Bone marrow (tissue), 2 donors: ENCODE measurements at regions not wholly inside any gene's neighbourhood (a gene's known extent, or its start where the extent isn't known, plus 50 kb on each side); places are given as distances from the start of the nearest gene placed in this dataset.
"Not testable (repeated sequence)": the region's sequence is repeated elsewhere in the genome, so short reads cannot be mapped to it uniquely, and the experiment has no call there.

Source experiments
- DNase-seq, 2 donors: peaks; one replicate each; lab custom pipeline; 2025; lab: John Stamatoyannopoulos, UW

DNA sequence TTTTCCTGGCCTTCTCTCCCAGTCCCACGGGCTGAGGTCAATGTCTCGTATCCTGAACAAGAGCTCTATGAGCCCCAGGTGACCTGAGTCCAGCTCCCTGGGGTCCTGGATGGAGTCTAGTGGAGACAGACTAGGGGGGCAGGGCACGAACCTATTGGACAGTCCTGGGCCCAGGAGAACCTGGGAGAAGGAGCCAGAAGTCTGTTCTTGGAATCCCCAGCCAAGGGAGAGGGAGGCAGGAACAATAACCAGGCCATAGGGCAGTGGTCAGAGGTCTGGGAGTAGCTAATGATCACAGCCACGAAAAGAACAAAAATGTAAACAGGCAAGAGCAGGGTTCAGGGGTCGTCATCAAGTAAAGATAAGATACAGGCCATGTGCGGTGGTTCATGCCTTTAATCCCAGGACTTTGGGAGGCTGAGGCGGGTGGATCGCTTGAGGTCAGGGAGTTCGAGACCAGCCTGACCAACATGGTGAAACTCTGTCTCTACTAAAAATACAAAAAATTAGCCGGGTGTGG lies 60.8 kb downstream of the COPRS start:
- DNase-seq = no peak

DNA sequence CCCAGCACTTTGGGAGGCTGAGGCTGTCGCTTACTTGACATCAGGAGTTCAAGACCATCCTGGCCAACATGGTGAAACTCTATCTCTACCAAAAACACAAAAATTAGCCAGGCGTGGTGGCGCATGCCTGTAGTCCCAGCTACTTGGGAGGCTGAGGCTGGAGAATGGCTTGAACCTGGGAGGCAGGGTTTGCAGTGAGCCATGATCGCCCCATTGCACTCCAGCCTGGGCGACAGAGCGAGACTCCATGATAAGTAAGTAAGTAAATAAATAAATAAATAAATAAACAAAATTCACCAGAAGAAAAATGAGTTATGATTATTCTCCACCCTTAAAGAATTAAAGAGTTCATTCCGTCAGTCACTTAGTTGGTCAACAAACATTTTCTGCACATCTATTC lies 63.1 kb downstream of the COPRS start:
- not testable (repeated sequence) for DNase-seq

DNA sequence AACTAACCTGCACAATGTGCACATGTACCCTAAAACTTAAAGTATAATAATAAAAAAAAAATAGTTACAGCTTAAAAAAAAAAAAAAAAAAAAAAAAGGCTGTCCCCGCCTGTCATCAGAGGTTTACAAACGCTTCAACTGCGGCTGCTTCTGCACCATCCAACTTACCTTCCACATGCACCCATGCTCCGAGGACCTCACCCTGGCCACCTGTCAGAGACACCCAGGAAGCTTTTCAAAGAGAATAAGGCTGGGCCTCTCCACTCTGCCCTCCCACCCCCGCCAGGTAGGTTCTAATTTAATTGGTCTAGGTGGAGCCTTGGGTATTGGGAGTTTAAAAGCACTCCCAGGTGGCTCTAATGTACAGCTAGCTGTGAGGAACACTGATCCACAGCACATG lies 64.9 kb downstream of the COPRS start:
- DNase-seq = no peak

DNA sequence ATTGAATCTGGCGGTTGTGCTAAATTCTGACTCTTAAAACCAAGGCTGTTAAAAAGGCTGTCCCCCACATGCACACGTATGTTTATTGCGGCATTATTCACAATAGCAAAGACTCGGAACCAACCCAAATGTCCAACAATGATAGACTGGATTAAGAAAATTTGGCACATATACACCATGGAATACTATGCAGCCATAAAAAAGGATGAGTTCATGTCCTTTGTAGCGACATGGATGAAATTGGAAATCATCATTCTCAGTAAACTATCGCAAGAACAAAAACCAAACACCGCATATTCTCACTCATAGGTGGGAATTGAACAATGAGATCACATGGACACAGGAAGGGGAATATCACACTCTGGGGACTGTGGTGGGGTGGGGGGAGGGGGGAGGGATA lies 65.4 kb downstream of the COPRS start:
- DNase-seq = not testable (repeated sequence)

DNA sequence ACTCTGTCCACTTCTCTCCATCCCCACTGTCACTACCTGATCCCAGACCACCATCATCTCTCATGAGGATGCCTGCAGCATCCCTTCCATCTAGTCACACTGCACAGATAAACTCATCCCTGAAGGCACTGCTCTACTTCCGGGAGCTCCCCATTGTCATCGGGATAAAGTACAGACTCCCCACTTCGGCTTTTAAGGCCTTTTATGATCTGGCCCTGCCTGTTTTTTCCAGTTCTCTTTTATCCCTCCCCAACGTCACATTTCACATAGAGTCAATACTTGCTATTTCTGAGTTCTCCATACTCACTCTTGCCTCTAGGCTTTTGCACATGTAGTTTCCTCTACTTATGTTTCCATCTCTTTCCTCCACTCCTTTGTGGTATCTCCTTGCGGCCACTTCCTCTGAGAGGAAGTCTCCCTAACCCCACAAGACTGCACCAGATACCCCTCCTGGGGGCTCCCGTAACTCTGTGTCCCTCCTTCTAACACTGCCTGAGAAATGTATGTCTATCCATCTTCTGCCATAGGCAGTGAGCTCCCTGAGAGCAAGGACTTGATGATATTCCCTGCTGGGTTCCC lies 66.9 kb downstream of the COPRS start:
- no peak for DNase-seq

DNA sequence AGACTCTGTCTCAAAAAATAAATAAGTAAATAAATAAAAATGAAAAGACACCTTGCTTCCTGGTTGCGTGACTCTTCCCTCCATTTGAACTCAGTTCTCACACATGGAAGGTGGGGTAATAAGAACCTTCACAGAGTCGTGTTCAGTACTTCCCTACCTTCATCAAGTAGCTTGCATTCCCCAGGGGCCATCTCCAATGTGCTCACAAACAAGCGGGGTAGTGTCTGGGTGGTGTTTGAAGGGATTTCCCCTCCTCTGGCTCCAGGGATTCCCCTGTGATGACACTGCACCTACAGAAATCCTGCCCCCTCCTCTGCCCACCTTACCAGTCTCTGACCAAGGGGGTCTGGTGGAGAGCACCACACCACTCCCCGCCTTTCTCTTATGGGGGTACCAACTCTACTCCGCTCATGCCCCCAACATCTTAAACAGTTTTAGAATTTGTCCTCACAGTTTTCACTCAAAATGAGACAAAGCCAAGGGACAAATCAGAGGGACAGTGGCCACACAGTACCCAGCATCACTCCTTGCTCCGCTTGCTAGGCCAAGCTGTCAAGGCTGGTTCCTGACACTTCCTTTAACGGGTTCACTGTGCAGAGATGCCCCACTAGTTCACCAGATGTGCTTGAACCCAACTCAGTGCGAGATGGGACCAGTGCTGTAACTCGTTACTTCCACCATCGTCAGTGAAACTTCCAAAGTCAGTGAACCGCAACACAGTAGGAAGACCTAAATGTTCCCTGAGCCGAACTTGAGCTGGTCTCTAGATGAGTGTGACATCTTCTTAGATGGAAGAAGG lies 69.1 kb downstream of the COPRS start:
- DNase-seq = no peak

DNA sequence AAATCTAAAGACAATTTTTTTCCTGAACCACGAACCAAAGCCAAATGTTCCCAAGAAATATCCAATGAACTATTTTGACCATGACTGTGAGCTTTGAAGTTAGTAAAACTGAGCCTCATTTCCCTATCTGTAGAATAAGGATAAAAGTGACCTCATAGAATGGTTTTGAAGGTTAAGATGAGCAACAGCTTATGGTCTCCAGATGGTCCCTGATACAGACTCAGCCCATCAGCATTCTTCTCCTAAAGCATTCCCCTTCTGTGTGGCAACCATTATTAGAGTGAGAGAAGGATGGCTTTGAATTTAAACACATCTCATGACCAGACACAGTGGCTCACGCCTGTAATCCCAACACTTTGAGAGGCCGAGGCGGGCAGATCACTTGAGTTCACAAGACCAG lies 70.1 kb downstream of the COPRS start:
- DNase-seq = no peak

DNA sequence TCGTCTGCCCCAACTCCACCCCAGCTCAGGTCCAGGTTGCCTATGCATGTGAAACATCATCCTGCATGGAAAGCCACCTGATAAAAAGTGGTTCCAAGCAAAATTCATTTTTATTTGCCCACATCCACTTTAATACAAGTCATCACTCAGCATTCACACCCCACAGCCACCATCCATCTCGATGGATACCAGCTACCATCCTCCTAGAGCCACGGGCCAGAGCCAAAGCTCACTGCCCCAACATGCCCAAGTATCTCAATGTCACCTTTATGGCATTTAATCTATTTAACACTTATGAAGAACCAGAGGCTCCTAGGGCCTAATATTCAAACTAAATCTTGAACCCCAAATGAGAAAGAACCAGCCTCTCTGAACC lies 70.5 kb downstream of the COPRS start:
- no peak for DNase-seq

DNA sequence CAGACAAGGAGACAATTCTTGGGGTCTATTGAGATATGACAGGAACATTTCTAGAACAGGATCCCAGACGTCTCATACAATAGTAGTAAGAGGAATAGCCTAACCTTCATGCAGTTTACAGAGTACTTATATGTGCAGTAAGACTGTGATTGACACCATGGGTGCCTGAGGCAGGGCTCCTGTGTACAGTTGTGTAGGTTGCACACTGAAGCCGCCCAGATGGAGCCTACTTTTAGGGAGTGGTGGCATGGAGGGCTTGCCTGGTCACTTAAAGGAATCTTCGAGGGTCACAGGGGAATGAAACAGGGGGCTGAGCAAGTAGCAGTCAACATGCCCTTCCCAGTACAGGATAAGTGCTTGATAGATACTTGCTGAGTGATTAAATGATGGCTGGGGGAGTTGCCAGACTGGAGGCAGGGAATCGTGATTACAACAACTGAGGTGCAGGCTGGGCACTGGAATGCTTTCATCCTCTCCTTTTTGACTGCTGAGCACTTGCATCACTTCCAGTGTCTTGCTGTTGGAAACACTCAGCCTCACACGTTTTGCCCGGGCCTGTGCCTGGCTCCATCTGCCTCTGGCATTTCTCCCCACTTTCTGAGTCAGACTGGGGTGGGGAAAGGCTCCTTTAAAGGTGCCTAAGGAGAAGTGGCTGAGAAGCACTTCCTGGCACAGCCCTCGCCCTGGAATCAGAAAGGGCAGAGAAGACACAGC lies 71.0 kb downstream of the COPRS start:
- no peak for DNase-seq

DNA sequence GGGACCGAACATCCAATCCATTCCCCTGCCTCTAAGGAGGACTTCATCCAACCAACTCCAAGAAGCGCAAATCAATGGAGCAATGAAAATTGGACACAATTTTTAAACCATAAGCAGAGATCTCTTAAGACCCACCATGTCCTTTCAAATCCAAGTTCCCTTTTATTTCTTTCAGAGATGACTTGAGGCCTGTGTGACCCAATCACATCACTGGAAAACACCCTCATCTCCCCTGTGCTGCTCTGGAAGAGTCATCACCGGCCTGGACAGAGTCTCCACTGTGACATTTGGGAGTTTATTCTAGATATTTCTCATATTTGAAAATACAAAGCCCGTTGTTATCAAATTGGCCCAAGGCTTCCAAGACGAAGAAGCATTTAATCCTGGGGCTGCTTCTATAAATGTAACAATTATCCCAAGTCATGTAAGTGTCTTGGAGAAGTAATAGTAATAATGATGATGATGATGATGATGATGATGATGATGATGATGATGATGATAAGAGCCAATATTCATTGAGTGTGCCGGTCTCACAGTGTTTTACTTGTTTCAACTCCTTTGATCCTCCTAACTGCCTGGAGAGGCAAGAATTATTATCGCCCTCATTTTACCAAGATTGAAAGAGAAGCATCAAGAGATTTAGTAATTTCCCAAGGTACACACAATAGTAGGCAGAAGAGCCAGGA lies 72.1 kb downstream of the COPRS start:
- DNase-seq = no peak

DNA sequence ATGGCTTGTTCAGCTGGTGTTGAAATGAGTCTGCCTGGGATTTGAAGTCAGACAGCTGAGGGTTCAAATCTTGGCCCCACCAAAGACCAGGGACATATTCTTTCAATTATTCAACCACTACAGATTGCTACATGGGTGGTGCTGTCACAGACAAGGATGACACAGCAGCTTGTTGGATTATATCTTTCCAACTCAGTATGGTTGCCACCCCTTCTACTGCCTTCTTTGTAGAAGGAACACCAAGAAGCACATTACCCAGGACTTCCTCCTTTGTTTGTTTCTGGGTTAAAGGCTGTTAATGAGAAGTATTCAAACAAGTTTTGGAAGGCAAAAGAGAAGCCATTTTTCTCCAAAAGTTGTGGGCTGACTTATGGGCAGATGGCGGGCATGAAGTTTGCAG lies 78.6 kb downstream of the COPRS start:
- no peak for DNase-seq

DNA sequence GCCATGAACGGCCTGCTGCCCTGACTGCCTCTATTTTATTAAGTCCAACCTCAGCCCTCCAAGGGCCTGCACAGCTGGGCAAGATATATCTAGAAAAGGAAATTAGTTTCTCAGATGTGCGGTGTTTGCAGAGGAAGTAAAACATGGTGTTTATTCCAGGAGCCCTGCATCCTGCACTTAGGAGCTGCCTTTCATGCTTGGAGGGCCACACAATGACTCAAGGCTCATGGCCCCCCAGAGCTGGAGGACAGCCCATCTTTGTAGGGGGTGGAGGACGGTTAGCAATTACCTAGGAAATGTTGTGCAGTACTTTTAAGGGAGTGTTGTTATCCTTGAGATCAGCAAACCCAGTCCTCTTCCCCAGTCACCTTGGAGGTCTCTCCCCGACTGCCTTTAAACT lies 80.5 kb downstream of the COPRS start:
- DNase-seq = no peak

DNA sequence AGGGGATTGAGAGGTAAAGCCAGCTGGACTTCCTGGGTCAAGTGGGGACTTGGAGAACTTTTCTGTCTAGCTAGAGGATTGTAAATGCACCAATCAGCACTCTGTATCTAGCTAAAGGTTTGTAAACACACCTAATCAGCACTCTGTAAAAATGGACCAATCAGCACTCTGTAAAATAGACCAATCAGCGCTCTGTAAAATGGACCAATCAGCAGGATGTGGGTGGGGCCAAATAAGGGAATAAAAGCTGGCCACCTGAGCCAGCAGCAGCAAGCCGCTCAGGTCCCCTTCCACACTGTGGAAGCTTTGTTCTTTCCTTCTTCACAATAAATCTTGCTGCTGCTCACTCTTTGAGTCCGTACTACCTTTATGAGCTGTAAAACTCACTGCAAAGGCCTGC lies 87.7 kb downstream of the COPRS start:
- DNase-seq = not testable (repeated sequence)

DNA sequence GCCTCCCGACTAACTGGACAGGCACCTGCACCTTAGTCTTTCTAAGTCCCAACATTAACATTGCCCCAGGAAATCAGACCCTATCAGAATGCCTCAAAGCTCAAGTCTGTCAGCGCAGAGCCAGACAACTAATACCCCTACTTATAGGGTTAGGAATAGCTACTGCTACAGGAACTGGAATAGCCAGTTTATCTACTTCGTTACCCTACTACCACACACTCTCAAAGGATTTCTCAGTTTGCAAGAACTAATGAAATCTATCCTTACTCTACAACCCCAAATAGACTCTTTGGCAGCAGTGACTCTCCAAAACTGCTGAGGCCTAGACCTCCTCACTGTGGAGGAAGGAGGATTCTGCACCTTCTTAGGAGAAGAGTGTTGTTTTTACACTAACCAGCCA lies 88.5 kb downstream of the COPRS start:
- DNase-seq = not testable (repeated sequence)

DNA sequence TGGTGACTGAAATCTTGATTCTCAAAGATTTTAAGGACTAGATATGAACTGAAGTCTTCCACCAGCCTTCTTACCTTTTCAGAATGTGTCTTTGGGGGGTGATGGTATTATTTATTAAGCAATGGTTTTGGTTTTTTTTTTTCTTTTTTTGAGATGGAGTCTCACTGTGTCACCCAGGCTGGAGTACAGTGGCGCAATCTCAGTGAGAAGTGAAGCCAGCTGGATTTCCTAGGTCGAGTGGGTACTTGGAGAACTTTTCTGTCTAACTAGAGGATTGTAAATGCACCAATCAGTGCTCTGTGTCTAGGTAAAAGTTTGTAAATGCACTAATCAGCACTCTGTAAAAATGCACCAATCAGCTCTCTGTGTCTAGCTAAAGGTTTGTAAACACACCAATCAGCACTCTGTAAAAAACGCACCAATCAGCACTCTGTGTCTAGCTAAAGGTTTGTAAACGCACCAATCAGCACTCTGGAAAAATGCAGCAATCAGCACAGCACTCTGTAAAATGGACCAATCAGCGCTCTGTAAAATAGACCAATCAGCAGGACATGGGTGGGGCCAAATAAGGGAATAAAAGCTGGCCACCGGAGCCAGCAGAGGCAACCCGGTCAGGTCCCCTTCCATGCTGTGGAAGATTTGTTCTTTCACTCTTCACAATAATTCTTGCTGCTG lies 97.1 kb downstream of the COPRS start:
- not testable (repeated sequence) for DNase-seq

DNA sequence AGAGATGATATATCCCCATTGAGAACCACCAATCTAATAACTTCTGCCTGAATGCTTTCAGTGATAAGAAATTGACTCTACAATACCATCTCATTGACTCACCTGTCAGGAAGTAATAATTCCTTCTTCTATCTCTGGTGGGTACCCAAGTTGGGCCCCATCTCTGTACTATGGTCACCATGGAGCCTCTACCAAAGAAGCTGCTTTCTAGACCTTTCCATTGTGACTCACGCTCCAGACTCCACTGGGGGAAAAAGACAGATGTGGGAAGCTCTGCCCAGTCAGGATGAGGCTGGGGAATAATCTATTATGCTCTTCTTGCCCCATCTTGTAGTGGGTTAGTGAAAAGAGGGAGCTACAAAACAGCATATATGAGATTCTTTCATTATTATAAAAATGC lies 100.4 kb downstream of the COPRS start:
- no peak for DNase-seq

DNA sequence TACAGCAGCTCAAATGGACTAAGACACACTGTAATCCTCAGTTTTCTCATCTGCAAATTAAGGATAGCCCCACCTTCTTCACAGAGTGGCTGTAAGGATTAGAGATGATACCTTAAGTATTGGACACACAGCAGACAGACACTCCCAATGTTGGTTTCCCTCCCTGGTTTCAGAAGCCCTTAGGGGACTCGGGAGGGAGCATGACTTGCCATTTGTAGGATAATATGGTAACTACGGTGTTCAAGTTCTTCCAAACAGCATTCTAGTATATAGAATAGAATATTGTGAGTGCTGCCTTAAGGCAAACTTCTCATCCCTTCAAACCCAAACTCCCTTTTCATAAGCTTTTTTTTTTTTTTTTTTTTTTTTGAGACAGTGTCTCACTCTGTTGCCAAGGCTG lies 101.9 kb downstream of the COPRS start:
- no peak for DNase-seq

DNA sequence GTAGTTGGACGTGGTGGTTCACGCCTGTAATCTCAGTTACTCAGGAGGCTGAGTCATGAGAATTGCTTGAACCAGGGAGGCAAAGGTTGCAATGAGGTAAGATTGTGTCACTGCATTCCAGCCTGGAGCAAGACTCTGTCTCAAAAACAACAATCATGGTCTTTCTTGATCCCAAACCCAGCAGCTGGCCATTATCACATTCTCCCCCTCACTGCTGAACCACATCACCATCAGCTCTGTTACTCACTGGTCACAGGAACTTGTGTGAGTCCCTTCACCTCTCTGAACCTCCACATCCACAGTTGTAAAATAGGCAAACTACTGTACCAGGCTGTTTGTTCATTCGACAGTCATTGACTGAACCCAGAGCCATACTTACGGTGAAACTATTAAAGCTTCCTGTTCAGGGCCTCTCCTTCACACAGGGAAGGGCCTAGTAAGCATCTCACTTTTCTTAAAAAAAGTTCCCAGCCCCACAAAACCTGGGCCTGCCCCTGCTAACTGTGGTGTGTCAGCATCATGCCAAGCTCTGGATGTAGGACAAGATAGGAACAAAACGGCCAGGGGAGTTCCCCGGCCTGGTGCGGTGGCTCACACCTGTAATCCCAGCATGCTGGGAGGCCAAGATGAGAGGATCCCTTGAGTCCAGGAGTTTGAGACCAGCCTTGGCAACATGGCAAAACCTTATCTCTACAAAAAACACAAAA lies 104.7 kb downstream of the COPRS start:
- no peak for DNase-seq

DNA sequence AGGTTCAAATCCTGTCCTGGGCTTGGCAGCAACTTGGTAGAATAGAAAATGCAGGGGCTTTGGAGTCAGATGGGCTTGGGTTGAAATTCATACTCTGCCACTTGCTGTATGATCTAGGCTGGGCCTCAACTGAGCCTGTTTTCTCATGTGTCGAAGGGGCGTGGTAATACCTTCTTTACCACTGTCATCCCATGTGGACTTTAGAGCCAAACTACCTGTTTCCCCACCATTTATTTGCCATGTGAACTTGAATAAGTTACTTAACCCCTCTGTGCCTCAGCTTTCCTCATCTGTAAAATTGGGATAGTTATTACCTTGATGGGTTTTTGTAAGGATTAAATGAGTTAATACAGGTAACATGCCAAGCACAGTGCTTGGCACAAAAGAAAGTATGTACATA lies 106.0 kb downstream of the COPRS start:
- DNase-seq = no peak

DNA sequence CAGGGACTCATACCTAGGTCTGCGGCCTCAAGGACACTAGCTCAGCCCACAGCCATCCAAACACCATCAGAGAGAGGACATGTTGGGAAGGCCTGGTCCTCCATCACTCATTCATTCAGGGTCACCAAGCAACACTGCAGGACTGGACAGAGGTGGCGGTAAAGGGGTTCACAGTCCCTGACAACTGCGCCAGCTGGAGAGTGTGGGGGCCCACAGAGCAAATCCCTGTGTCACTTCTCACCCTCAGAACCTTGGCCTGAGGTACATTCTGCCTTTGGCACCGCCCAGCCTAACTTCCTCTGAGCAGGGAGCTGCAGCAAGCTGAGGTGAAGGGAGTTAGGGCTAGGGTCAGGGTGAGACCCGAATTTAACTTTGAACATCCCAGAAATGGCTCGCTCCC lies 106.5 kb downstream of the COPRS start:
- DNase-seq = no peak

DNA sequence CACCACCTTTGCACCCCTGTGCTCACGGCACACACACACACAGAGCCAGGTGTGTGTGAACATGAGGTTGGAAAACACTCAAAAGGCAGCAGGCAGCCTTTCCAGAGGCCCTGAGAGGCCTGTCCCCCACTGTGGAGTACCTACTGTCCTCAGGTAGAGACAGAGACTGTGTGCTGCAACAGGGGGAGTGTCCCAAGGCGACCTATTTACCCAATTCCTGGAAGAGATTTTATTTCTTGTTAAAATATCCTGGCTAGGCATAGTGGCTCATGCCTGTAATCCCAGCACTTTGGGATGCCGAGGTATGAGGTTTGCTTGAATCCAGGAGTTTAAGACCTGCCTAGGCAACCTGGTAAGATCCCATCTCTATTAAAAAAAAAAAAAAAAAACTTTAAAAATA lies 108.5 kb downstream of the COPRS start:
- no peak for DNase-seq
